ENCODE measurements at regions not wholly inside any gene's neighbourhood (a gene's known extent, or its start where the extent isn't known, plus 50 kb on each side); places are given as distances from the start of the nearest gene placed in this dataset.

GRCh38 chr19:28393574-28394336 lies 819.2 kb downstream of the UQCRFS1 start:
- peak in 1 of 2 experiments; percentile 9 for DNase-seq (ENCODE audit: low read depth in 1 of 2, low spot score in 1 of 2)
- Histone ChIP-seq H3K4me3 (replicated peaks; ENCODE audit: insufficient read depth, low read length) (no peak overlapping the region), H3K27ac (replicated peaks) (no peak overlapping the region), H3K27me3 (ENCODE audit: insufficient read depth, poor library complexity, severe bottlenecking) (no peaks in the 10 kb centered on the region)
- TF ChIP-seq SPI1 (IDR thresholded peaks at IDR 0.05; ENCODE audit: borderline replicate concordance, low read depth) = peak; percentile 69
- TF ChIP-seq CTCF (IDR thresholded peaks at IDR 0.05; ENCODE audit: insufficient read depth, low read length) = no peak
- TF ChIP-seq REST (IDR thresholded peaks at IDR 0.05; ENCODE audit: insufficient replicate concordance, low read depth) = no peak
- no peak for TF ChIP-seq POLR2AphosphoS5 (IDR thresholded peaks at IDR 0.05; ENCODE audit: low read depth)
- no peak for TF ChIP-seq GABPA (IDR thresholded peaks at IDR 0.05; ENCODE audit: low read depth)

GRCh38 chr19:28388988-28389387 lies 824.0 kb downstream of the UQCRFS1 start:
- TF ChIP-seq CTCF (IDR thresholded peaks at IDR 0.05; ENCODE audit: insufficient read depth, low read length) (no peak), POLR2AphosphoS5 (IDR thresholded peaks at IDR 0.05; ENCODE audit: low read depth) (no peak), GABPA (IDR thresholded peaks at IDR 0.05; ENCODE audit: low read depth) (no peak), SPI1 (IDR thresholded peaks at IDR 0.05; ENCODE audit: borderline replicate concordance, low read depth) (no peak), REST (IDR thresholded peaks at IDR 0.05; ENCODE audit: insufficient replicate concordance, low read depth) (no peak)

GRCh38 chr19:28387507-28387906 lies 825.4 kb downstream of the UQCRFS1 start:
- Histone ChIP-seq H3K27me3 (ENCODE audit: insufficient read depth, poor library complexity, severe bottlenecking) (no peaks in the 10 kb centered on the region), H3K4me3 (replicated peaks; ENCODE audit: insufficient read depth, low read length) (no peak overlapping the region), H3K27ac (replicated peaks) (no peak overlapping the region)
- no peak for DNase-seq (ENCODE audit: low read depth in 1 of 2, low spot score in 1 of 2)
- TF ChIP-seq SPI1 (IDR thresholded peaks at IDR 0.05; ENCODE audit: borderline replicate concordance, low read depth) = no peak
- TF ChIP-seq POLR2AphosphoS5 (IDR thresholded peaks at IDR 0.05; ENCODE audit: low read depth) = no peak
- TF ChIP-seq REST (IDR thresholded peaks at IDR 0.05; ENCODE audit: insufficient replicate concordance, low read depth) = no peak
- no peak for TF ChIP-seq CTCF (IDR thresholded peaks at IDR 0.05; ENCODE audit: insufficient read depth, low read length)
- TF ChIP-seq GABPA (IDR thresholded peaks at IDR 0.05; ENCODE audit: low read depth) = no peak

More at GRCh38 chr19:28388988-28389387, 824.0 kb downstream of the UQCRFS1 start:
- no peak for DNase-seq (ENCODE audit: low read depth in 1 of 2, low spot score in 1 of 2)
- Histone ChIP-seq H3K4me3 (replicated peaks; ENCODE audit: insufficient read depth, low read length) (no peak overlapping the region), H3K27me3 (ENCODE audit: insufficient read depth, poor library complexity, severe bottlenecking) (no peaks in the 10 kb centered on the region), H3K27ac (replicated peaks) (no peak overlapping the region)
